ENCODE measurements at regions not wholly inside any gene's neighbourhood (a gene's known extent, or its start where the extent isn't known, plus 50 kb on each side); places are given as distances from the start of the nearest gene placed in this dataset.

DNA sequence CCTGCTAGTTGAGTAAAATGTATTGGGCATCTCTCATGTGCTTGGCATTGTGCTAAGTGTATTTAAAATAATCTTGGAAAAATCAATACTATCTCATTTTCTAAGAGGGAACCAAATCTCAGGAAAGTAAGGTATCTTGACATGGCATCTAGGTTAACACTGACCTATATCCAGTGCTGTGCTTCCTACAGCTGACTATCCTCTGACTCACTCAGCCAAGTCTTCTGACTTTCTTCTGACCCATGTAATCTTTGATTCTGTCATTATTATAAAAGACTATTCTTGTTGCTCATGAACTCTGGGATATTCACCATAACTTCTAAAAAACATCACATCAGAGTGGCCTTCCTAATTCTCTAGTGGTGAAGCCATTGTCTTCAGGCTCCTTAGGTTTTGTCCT is 304.1 kb upstream of the TENM4 start:
- Histone ChIP-seq H3K9me3 (no peaks in the 10 kb centered on the region), H3K36me3 (no peaks in the 10 kb centered on the region), H3K4me3 (no peak overlapping the region), H3K27me3 (no peaks in the 10 kb centered on the region), H3K27ac (no peak overlapping the region), H3K4me1 (no peaks in the 10 kb centered on the region)
- intact Hi-C loops (cut with DNase I) = no loop called here
- TF ChIP-seq, protein P1, sequence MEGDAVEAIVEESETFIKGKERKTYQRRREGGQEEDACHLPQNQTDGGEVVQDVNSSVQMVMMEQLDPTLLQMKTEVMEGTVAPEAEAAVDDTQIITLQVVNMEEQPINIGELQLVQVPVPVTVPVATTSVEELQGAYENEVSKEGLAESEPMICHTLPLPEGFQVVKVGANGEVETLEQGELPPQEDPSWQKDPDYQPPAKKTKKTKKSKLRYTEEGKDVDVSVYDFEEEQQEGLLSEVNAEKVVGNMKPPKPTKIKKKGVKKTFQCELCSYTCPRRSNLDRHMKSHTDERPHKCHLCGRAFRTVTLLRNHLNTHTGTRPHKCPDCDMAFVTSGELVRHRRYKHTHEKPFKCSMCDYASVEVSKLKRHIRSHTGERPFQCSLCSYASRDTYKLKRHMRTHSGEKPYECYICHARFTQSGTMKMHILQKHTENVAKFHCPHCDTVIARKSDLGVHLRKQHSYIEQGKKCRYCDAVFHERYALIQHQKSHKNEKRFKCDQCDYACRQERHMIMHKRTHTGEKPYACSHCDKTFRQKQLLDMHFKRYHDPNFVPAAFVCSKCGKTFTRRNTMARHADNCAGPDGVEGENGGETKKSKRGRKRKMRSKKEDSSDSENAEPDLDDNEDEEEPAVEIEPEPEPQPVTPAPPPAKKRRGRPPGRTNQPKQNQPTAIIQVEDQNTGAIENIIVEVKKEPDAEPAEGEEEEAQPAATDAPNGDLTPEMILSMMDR (IDR thresholded peaks at IDR 0.05) = no peak
- TF ChIP-seq EP300 (IDR thresholded peaks at IDR 0.05) (no peak), POLR2AphosphoS5 (IDR thresholded peaks at IDR 0.05) (no peak), POLR2A (IDR thresholded peaks at IDR 0.05) (no peak)
- DNase-seq = no peak

DNA sequence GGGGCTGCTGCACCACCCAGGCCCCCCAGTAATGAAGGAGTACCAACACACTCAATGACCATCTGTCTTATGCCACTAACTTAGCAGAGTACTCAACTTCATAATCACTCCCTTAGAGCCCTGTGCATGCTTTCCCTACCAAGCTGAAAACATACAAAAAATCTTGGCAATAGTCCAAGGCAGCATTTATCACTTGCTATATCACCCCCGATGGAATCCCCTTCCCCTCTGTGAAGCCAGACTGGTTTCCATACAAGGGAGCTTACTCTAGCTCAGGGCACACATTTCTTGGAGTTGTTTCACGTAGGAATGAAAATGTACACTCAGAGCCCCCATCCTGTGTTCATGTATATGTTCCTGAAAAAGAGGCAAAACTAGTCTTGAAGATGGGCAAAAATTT is 301.3 kb upstream of the TENM4 start:
- DNase-seq = no peak
- no peak for TF ChIP-seq EP300 (IDR thresholded peaks at IDR 0.05)
- TF ChIP-seq POLR2A (IDR thresholded peaks at IDR 0.05) = no peak
- no peak for TF ChIP-seq POLR2AphosphoS5 (IDR thresholded peaks at IDR 0.05)
- TF ChIP-seq, protein P1 (IDR thresholded peaks at IDR 0.05) = no peak
- 73 to 74% methylated on average over 2 of the region's 2 CpGs for WGBS, 2 donors
- Histone ChIP-seq H3K27me3 (no peaks in the 10 kb centered on the region), H3K4me1 (no peaks in the 10 kb centered on the region), H3K36me3 (no peaks in the 10 kb centered on the region), H3K4me3 (no peak overlapping the region), H3K9me3 (no peaks in the 10 kb centered on the region), H3K27ac (no peak overlapping the region)
- intact Hi-C loops (cut with DNase I) = no loop called here

DNA sequence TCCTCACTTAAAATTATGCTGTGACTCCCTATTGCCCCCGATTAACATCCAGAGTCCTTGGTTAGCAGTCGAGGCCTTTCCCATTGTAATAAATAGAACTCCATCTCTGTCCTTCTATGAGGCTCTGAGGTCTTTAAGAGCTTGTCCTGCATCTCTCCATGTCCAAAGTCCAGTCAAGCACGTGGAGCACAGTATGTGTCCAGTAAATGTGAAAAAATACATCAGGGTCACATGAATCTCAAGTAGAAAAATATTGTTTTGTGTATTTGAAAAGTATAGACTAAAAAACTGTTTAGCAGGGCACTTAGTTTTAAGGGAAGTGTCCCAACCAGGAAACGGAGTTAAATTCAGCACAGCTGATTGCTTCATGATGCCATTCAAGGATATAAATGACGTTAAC is 298.8 kb upstream of the TENM4 start:
- H3K27me3 ChIP-seq = no peaks in the 10 kb centered on the region
- H3K4me3 ChIP-seq = no peak overlapping the region
- no peak for TF ChIP-seq EP300 (IDR thresholded peaks at IDR 0.05)
- no peak for TF ChIP-seq POLR2AphosphoS5 (IDR thresholded peaks at IDR 0.05)
- no peak for TF ChIP-seq POLR2A (IDR thresholded peaks at IDR 0.05)
- TF ChIP-seq, protein P1 (IDR thresholded peaks at IDR 0.05) = no peak
- H3K36me3 ChIP-seq = no peaks in the 10 kb centered on the region
- DNase-seq = no peak
- no peak overlapping the region for H3K27ac ChIP-seq
- H3K4me1 ChIP-seq = no peaks in the 10 kb centered on the region
- intact Hi-C loops (cut with DNase I) = no loop called here
- no peaks in the 10 kb centered on the region for H3K9me3 ChIP-seq
- WGBS, 2 donors = 35 to 65% methylated on average over 5 of the region's 5 CpGs

DNA sequence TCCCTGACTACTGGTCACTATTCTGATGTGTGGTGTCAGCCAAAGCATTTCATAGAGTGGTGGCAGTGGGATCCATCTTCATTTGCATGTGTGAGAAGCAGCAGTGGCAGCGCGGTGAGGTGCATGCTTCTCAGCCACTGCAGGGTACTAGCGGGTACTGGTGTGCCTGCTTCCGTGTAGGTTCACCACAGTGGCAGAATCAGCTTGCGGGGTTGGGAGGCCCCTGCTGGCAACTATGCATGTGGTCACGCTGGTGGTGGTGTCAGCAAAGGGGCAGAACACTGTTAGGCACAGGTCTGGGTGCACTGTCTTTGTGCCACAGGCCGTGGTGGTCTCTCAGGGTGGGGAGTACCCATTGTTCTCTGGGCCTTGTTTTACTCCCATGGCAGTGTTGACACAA is 286.4 kb upstream of the TENM4 start:
- H3K9me3 ChIP-seq = no peaks in the 10 kb centered on the region
- no peak for DNase-seq
- no peaks in the 10 kb centered on the region for H3K27me3 ChIP-seq
- intact Hi-C loops (cut with DNase I) = no loop called here
- H3K4me1 ChIP-seq = no peaks in the 10 kb centered on the region
- H3K36me3 ChIP-seq = no peaks in the 10 kb centered on the region
- H3K4me3 ChIP-seq = no peak overlapping the region
- TF ChIP-seq, protein P1 (IDR thresholded peaks at IDR 0.05) = no peak
- TF ChIP-seq POLR2A (IDR thresholded peaks at IDR 0.05) = no peak
- no peak for TF ChIP-seq EP300 (IDR thresholded peaks at IDR 0.05)
- TF ChIP-seq POLR2AphosphoS5 (IDR thresholded peaks at IDR 0.05) = no peak
- WGBS, 2 donors = 91 to 95% methylated on average over 7 of the region's 7 CpGs
- no peak overlapping the region for H3K27ac ChIP-seq

DNA sequence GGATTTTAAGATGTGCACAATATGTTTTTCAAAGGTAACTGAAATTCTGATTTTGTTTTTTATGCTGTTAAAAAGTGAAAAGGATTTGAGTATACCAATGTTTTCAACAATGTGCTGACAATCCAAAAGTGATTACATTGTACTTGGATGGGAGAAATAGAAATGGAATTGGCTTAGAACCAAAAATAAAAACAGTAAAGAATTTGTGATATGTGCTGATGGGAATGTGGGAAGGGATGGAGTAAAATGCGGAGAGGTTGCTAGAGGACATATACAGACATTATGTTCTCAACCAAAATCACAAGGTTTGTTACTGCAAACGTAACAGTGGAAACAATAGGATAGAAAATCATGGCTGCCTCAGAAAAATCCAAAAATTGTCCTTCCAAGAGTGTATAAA is 279.3 kb upstream of the TENM4 start:
- no peaks in the 10 kb centered on the region for H3K4me1 ChIP-seq
- no peak for TF ChIP-seq EP300 (IDR thresholded peaks at IDR 0.05)
- no peak for TF ChIP-seq POLR2A (IDR thresholded peaks at IDR 0.05)
- no peak for TF ChIP-seq POLR2AphosphoS5 (IDR thresholded peaks at IDR 0.05)
- TF ChIP-seq, protein P1 (IDR thresholded peaks at IDR 0.05) = no peak
- intact Hi-C loops (cut with DNase I) = no loop called here
- H3K4me3 ChIP-seq = no peak overlapping the region
- 69 to 80% methylated on average over 2 of the region's 2 CpGs for WGBS, 2 donors
- H3K36me3 ChIP-seq = no peaks in the 10 kb centered on the region
- H3K27ac ChIP-seq = no peak overlapping the region
- H3K9me3 ChIP-seq = no peaks in the 10 kb centered on the region
- DNase-seq = no peak
- no peaks in the 10 kb centered on the region for H3K27me3 ChIP-seq

All from sigmoid colon (tissue), 6 donors.